HEK293 (cell line): ENCODE measurements at regions not wholly inside any gene's neighbourhood (a gene's known extent, or its start where the extent isn't known, plus 50 kb on each side); places are given as distances from the start of the nearest gene placed in this dataset.

Source experiments
- CTCF ChIA-PET: fragments of 350-600 bp; formaldehyde crosslinking; extraction: SDS; loops from one replicate; lab custom pipeline; 2021; ENCODE audit warnings: antibody characterized with exemption; lab: Yijun Ruan, JAX
- POLR2A ChIA-PET: fragments of 300-600 bp; formaldehyde crosslinking; extraction: SDS; loops from one replicate; lab custom pipeline; 2020; ENCODE audit warnings: antibody characterized with exemption, inconsistent platforms; lab: Yijun Ruan, JAX
- H3K27ac ChIP-seq: fragments of 200-500 bp; sonication (Bioruptor generic); 2 replicates; pipeline ENCODE4 v1.5.1; 2014; ENCODE audit warnings: low read depth, low read length, control low read depth, inconsistent platforms; ENCODE audit errors: extremely low read depth
- H3K36me3 ChIP-seq, 2 experiments: fragments of 200-500 bp in 1 of 2; sonication (Bioruptor generic) in 1 of 2; 1 replicate in 1 of 2; 2 replicates in 1 of 2; pipeline ENCODE4 v1.5.1; 2014 to 2017; ENCODE audit warnings: inconsistent platforms in 2 of 2, low read length in 2 of 2; ENCODE audit not compliant: control insufficient read depth in 2 of 2, insufficient read depth in 1 of 2
- H3K4me1 ChIP-seq: fragments of 200-500 bp; sonication (Bioruptor generic); 2 replicates; pipeline ENCODE4 v1.5.1; 2014; ENCODE audit warnings: mild to moderate bottlenecking, low read length, inconsistent platforms; ENCODE audit not compliant: control insufficient read depth, insufficient read depth
- H3K4me3 ChIP-seq: 2 replicates; pipeline ENCODE4 v1.5.1; 2011; ENCODE audit warnings: low read depth, mild to moderate bottlenecking, control low read depth, low read length, moderate library complexity
- H3K9me3 ChIP-seq: fragments of 200-500 bp; sonication (Bioruptor generic); 2 replicates; pipeline ENCODE4 v1.5.1; 2014; ENCODE audit warnings: low read depth, low read length, inconsistent platforms; ENCODE audit not compliant: control insufficient read depth, insufficient read depth
- KLF10 ChIP-seq: fragments of 450-650 bp; IDR thresholded peaks from 2 replicates; pipeline ENCODE4 v1.5.1; 2018; ENCODE audit warnings: missing biosample characterization, mild to moderate bottlenecking, missing genetic modification characterization
- OVOL3 ChIP-seq: fragments of 450-650 bp; formaldehyde crosslinking; IDR thresholded peaks from 2 replicates; pipeline ENCODE4 v1.5.1; 2016; ENCODE audit warnings: missing biosample characterization, missing genetic modification characterization
- PRDM1 ChIP-seq: fragments of 450-650 bp; formaldehyde crosslinking; IDR thresholded peaks from 2 replicates; pipeline ENCODE4; 2016; ENCODE audit warnings: missing biosample characterization, missing genetic modification characterization
- PRDM2 ChIP-seq: fragments of 450-650 bp; formaldehyde crosslinking; IDR thresholded peaks from 2 replicates; pipeline ENCODE4 v1.5.1; 2016; ENCODE audit warnings: missing biosample characterization, missing genetic modification characterization, borderline replicate concordance
- ZBTB26 ChIP-seq: fragments of 450-650 bp; formaldehyde crosslinking; optimal IDR thresholded peaks from 2 replicates; pipeline ENCODE3; 2016; ENCODE audit warnings: missing biosample characterization, mild to moderate bottlenecking, missing genetic modification characterization
- ZNF16 ChIP-seq: fragments of 450-650 bp; formaldehyde crosslinking; IDR thresholded peaks from 2 replicates; pipeline ENCODE4 v1.5.1; 2016; ENCODE audit warnings: low read depth, missing biosample characterization, missing genetic modification characterization
- ZNF214 ChIP-seq: fragments of 450-650 bp; formaldehyde crosslinking; IDR thresholded peaks from 2 replicates; pipeline ENCODE4 v1.5.1; 2017; ENCODE audit warnings: missing biosample characterization, mild to moderate bottlenecking, missing genetic modification characterization, borderline replicate concordance
- ZNF239 ChIP-seq: fragments of 450-650 bp; formaldehyde crosslinking; IDR thresholded peaks from 2 replicates; pipeline ENCODE4 v1.5.1; 2016; ENCODE audit warnings: missing biosample characterization, missing genetic modification characterization
- ZNF292 ChIP-seq: fragments of 450-650 bp; formaldehyde crosslinking; IDR thresholded peaks from 2 replicates; pipeline ENCODE4 v1.5.1; 2016; ENCODE audit warnings: low read depth, missing biosample characterization, missing genetic modification characterization, borderline replicate concordance
- ZNF335 ChIP-seq: fragments of 450-650 bp; formaldehyde crosslinking; conservative IDR thresholded peaks from 2 replicates; pipeline ENCODE4 v1.5.1; 2016; ENCODE audit warnings: missing biosample characterization, missing genetic modification characterization
- ZNF341 ChIP-seq: fragments of 450-650 bp; formaldehyde crosslinking; IDR thresholded peaks from 2 replicates; pipeline ENCODE4; 2016; ENCODE audit warnings: low read depth, missing biosample characterization, missing genetic modification characterization
- ZNF391 ChIP-seq: fragments of 450-650 bp; formaldehyde crosslinking; IDR thresholded peaks from 2 replicates; pipeline ENCODE4 v1.5.1; 2016; ENCODE audit warnings: low read depth, missing biosample characterization, missing genetic modification characterization, borderline replicate concordance
- ZNF426 ChIP-seq: fragments of 450-650 bp; formaldehyde crosslinking; IDR thresholded peaks from 2 replicates; pipeline ENCODE4 v1.5.1; 2017; ENCODE audit warnings: missing biosample characterization, missing genetic modification characterization, mild to moderate bottlenecking, inconsistent platforms, moderate library complexity
- ZNF544 ChIP-seq: fragments of 450-650 bp; formaldehyde crosslinking; IDR thresholded peaks from 2 replicates; pipeline ENCODE4 v1.5.0; 2017; ENCODE audit warnings: missing biosample characterization, missing genetic modification characterization
- ZNF580 ChIP-seq: fragments of 450-650 bp; formaldehyde crosslinking; IDR thresholded peaks from 2 replicates; pipeline ENCODE4 v1.5.1; 2016; ENCODE audit warnings: missing biosample characterization, missing genetic modification characterization
- ZNF626 ChIP-seq: fragments of 450-650 bp; sonication (Bioruptor Pico); formaldehyde crosslinking; IDR thresholded peaks from 2 replicates; pipeline ENCODE4 v1.5.1; 2018; ENCODE audit warnings: missing biosample characterization, missing genetic modification characterization, inconsistent platforms
- ZNF670 ChIP-seq: fragments of 450-650 bp; formaldehyde crosslinking; IDR thresholded peaks from 2 replicates; pipeline ENCODE4 v1.5.1; 2016; ENCODE audit warnings: missing biosample characterization, missing genetic modification characterization, low read depth
- ZNF677 ChIP-seq: fragments of 450-650 bp; IDR thresholded peaks from 2 replicates; pipeline ENCODE4 v1.5.0; 2018; ENCODE audit warnings: missing biosample characterization, mild to moderate bottlenecking, missing genetic modification characterization, moderate library complexity
- ZNF704 ChIP-seq: fragments of 450-650 bp; formaldehyde crosslinking; IDR thresholded peaks from 2 replicates; pipeline ENCODE4 v1.5.1; 2016; ENCODE audit warnings: missing biosample characterization, missing genetic modification characterization
- ZNF707 ChIP-seq: fragments of 450-650 bp; formaldehyde crosslinking; IDR thresholded peaks from 2 replicates; pipeline ENCODE4 v1.5.1; 2016; ENCODE audit warnings: missing biosample characterization, missing genetic modification characterization
- ZNF792 ChIP-seq: fragments of 450-650 bp; formaldehyde crosslinking; IDR thresholded peaks from 2 replicates; pipeline ENCODE4 v1.5.1; 2016; ENCODE audit warnings: missing biosample characterization, missing genetic modification characterization
- ZSCAN30 ChIP-seq: fragments of 450-650 bp; IDR thresholded peaks from 2 replicates; pipeline ENCODE4 v1.5.1; 2018; ENCODE audit warnings: missing biosample characterization, mild to moderate bottlenecking, missing genetic modification characterization, moderate library complexity
- TF ChIP-seq, protein P1 (sequence below): fragments of 450-650 bp; formaldehyde crosslinking; conservative IDR thresholded peaks from 2 replicates; pipeline ENCODE4 v1.5.1; 2016; ENCODE audit warnings: low read depth, missing biosample characterization, missing genetic modification characterization

DNA sequence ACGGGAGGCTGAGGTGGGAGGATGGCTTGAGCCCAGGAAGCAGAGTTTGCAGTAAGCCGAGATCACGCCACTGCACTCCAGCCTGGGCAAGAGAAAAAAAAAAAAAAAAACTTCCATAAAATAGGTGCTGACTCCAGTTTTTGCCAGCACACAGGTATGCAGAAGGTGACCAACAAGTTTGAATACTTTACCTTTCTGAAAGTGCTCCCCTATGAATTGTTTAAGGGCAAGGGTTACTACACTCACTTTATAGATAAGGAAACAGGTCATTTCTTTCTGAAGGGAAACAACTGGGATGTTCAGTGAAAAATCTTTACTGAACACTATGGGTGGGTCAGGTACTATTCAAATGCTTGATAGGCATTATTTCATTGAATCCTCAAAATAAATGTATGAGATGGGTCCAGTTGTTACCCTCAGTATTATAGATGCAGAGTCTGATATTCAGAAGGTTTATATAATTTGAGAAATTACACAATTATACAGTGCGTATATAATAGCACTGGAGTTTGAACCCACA is 538.5 kb downstream of the INSC start:
- POLR2A ChIA-PET = interaction anchor here (0.7 kb wide), 2 partner anchors 67 to 749 kb away, joined by 3 to 6 read pairs; no protein-coding TSS in a partner anchor
- no peak for TF ChIP-seq ZNF335 (tag by site-specific recombination)
- no peak for TF ChIP-seq ZNF426 (tag by site-specific recombination)
- no peak for TF ChIP-seq ZNF670
- no peak for TF ChIP-seq ZNF707
- no peak for TF ChIP-seq ZNF626
- TF ChIP-seq ZNF292 (tag by site-specific recombination) = no peak
- TF ChIP-seq ZNF391 (tag by site-specific recombination) = no peak
- TF ChIP-seq ZNF677 (tag by site-specific recombination) = no peak
- no peak for TF ChIP-seq ZNF239 (tag by site-specific recombination)
- no peak for TF ChIP-seq PRDM2 (tag by site-specific recombination)
- TF ChIP-seq ZSCAN30 (tag by site-specific recombination) = no peak
- no peak for TF ChIP-seq ZNF580 (tag by site-specific recombination)
- no peak for TF ChIP-seq ZNF792
- no peak for TF ChIP-seq ZBTB26 (tag by site-specific recombination)
- TF ChIP-seq KLF10 = no peak
- no peak for TF ChIP-seq ZNF214 (tag by site-specific recombination)
- TF ChIP-seq ZNF704 (tag by site-specific recombination) = no peak
- CTCF ChIA-PET = interaction anchor here (1.4 kb wide), 1 partner anchor 23 kb away, joined by 3 read pairs; no protein-coding TSS in a partner anchor
- H3K9me3 ChIP-seq = no peaks in the 10 kb centered on the region
- no peak overlapping the region for H3K27ac ChIP-seq
- H3K4me1 ChIP-seq = no peaks in the 10 kb centered on the region
- no peak overlapping the region for H3K4me3 ChIP-seq
- no peaks in the 10 kb centered on the region for H3K36me3 ChIP-seq

GRCh38 chr11:15654451-15654850 is 539.7 kb downstream of the INSC start:
- Histone ChIP-seq H3K36me3 (no peaks in the 10 kb centered on the region), H3K4me1 (no peaks in the 10 kb centered on the region), H3K9me3 (no peaks in the 10 kb centered on the region), H3K4me3 (no peak overlapping the region), H3K27ac (no peak overlapping the region)
- ChIA-PET POLR2A (no interaction called here), CTCF (no interaction called here)
- TF ChIP-seq, protein P1, sequence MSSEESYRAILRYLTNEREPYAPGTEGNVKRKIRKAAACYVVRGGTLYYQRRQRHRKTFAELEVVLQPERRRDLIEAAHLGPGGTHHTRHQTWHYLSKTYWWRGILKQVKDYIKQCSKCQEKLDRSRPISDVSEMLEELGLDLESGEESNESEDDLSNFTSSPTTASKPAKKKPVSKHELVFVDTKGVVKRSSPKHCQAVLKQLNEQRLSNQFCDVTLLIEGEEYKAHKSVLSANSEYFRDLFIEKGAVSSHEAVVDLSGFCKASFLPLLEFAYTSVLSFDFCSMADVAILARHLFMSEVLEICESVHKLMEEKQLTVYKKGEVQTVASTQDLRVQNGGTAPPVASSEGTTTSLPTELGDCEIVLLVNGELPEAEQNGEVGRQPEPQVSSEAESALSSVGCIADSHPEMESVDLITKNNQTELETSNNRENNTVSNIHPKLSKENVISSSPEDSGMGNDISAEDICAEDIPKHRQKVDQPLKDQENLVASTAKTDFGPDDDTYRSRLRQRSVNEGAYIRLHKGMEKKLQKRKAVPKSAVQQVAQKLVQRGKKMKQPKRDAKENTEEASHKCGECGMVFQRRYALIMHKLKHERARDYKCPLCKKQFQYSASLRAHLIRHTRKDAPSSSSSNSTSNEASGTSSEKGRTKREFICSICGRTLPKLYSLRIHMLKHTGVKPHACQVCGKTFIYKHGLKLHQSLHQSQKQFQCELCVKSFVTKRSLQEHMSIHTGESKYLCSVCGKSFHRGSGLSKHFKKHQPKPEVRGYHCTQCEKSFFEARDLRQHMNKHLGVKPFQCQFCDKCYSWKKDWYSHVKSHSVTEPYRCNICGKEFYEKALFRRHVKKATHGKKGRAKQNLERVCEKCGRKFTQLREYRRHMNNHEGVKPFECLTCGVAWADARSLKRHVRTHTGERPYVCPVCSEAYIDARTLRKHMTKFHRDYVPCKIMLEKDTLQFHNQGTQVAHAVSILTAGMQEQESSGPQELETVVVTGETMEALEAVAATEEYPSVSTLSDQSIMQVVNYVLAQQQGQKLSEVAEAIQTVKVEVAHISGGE = no peak
- no peak for TF ChIP-seq ZNF16 (tag by site-specific recombination)
- no peak for TF ChIP-seq PRDM1
- no peak for TF ChIP-seq OVOL3 (tag by site-specific recombination)
- TF ChIP-seq ZNF341 (tag by site-specific recombination) = no peak
- TF ChIP-seq ZNF544 (tag by site-specific recombination) = no peak
- no peak for TF ChIP-seq ZBTB26 (tag by site-specific recombination)
